Coronary artery (tissue), 2 donors: ENCODE measurements at regions not wholly inside any gene's neighbourhood (a gene's known extent, or its start where the extent isn't known, plus 50 kb on each side); places are given as distances from the start of the nearest gene placed in this dataset.

Source experiments
- DNase-seq: peaks from one replicate; pipeline ENCODE4 v3.0.0-alpha.2; 2017; ENCODE audit warnings: low spot score
- H3K27ac ChIP-seq, 2 donors: fragments of 200-600 bp; sonication (generic); one replicate each; pipeline ENCODE4 v1.5.1; 2016 to 2019
- H3K4me3 ChIP-seq: fragments of 200-600 bp; sonication (generic); 2 replicates; pipeline ENCODE4 v1.5.1; 2016; ENCODE audit warnings: mild to moderate bottlenecking, moderate library complexity
- CTCF ChIP-seq: fragments of 200-600 bp; sonication (generic); IDR thresholded peaks from one replicate; pipeline ENCODE4 v1.5.1; 2019; ENCODE audit warnings: antibody characterized with exemption

- Histone ChIP-seq H3K27ac (no peak overlapping the region), H3K4me3 (no peak overlapping the region)
- no peak for TF ChIP-seq CTCF
- DNase-seq, result no peak
Observed at GRCh38 chr5:127133071-127133470, 59.8 kb upstream of the C5orf63 start.

- Histone ChIP-seq H3K27ac (no peak overlapping the region), H3K4me3 (no peak overlapping the region)
- no peak for TF ChIP-seq CTCF
- DNase-seq, result no peak
Observed at GRCh38 chr5:127136908-127137307, 63.6 kb upstream of the C5orf63 start.

- Histone ChIP-seq H3K27ac (no peak overlapping the region), H3K4me3 (no peak overlapping the region)
- no peak for DNase-seq
- no peak for TF ChIP-seq CTCF
Observed at GRCh38 chr5:127143722-127144121, 70.4 kb upstream of the C5orf63 start.

GRCh38 chr5:127153031-127153430 is 79.7 kb upstream of the C5orf63 start:
- TF ChIP-seq CTCF, result no peak
- no peak for DNase-seq
- no peak overlapping the region for H3K27ac ChIP-seq
- H3K4me3 ChIP-seq, result no peak overlapping the region

GRCh38 chr5:127153521-127153920 is 80.2 kb upstream of the C5orf63 start:
- Histone ChIP-seq H3K27ac (no peak overlapping the region), H3K4me3 (no peak overlapping the region)
- no peak for TF ChIP-seq CTCF
- DNase-seq, result no peak

- Histone ChIP-seq H3K4me3 (no peak overlapping the region), H3K27ac (no peak overlapping the region)
- DNase-seq, result no peak
- TF ChIP-seq CTCF, result no peak
Observed at GRCh38 chr5:127163750-127164149, 90.4 kb upstream of the C5orf63 start.

- no peak overlapping the region for H3K4me3 ChIP-seq
- no peak for DNase-seq
- TF ChIP-seq CTCF, result no peak
Observed at GRCh38 chr5:127170918-127171600, 97.8 kb upstream of the C5orf63 start.

More at GRCh38 chr5:127170918-127171600, 97.8 kb upstream of the C5orf63 start:
- no peak overlapping the region for H3K27ac ChIP-seq
